ENCODE measurements at regions not wholly inside any gene's neighbourhood (a gene's known extent, or its start where the extent isn't known, plus 50 kb on each side); places are given as distances from the start of the nearest gene placed in this dataset.

DNA sequence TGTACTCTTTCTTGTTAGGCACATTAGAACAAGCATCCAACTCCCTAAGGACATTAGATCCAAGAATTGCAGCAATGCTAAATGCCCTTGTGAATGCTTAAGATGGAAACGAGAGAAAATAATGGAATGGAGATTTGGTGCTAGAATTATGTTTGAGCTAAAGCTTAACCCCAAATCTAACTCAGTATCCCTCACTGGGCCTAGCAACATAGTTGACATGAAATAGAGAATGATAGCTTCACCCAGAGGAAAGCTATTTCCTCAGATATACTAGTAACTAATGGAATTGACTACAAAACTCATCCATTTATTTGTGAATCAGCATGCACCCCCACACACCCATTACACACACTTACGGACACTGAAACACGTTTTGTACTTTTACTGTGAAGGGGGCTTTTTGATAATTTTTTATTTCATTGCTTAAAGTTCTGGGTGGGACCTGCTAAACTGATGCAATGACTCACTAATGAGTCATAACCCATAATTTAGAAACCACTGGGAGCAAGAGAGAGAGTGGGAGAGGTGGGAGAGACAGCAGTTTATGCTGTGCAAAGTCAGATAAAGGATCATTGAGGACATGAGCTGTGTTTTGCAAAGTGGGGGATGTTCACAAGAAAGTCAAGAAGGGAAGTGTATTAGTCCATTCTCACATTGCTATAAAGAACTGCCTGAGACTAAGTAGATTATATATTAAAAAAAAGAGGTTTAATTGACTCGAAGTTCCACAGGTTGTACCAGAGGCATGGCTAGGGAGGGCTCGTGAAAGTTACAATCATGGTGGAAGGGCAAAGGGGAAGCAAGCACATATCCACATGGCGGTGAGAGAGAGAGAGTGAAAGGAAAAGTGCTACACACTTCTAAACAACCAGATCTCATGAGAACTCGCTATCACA, 382.7 kb downstream of the SFMBT2 start (continued):
- TF ChIP-seq KLF16 (IDR thresholded peaks at IDR 0.05) (peak; percentile 86), SMARCB1 (IDR thresholded peaks at IDR 0.05; ENCODE audit: insufficient read length, low read depth) (no peak), GABPA (tag; conservative IDR thresholded peaks at IDR 0.05; ENCODE audit: low read depth) (no peak), STAG1 (CRISPR knock-in tag; IDR thresholded peaks at IDR 0.05; ENCODE audit: borderline replicate concordance) (no peak), RAD21 (CRISPR knock-in tag; conservative IDR thresholded peaks at IDR 0.05 in 1 of 2, IDR thresholded peaks at IDR 0.05 in 1 of 2) (peak in 1 of 2 experiments; percentile 27; a peak in 2 of 4 replicates), ZNF3 (CRISPR knock-in tag; IDR thresholded peaks at IDR 0.05) (no peak), FOXK2 (conservative IDR thresholded peaks at IDR 0.05 in 1 of 2, IDR thresholded peaks at IDR 0.05 in 1 of 2; ENCODE audit: low read depth in 2 of 2) (peak; percentile 33 to 60; a peak in 3 of 4 replicates), PPARD (CRISPR knock-in tag; IDR thresholded peaks at IDR 0.05) (no peak)
- TF ChIP-seq, protein P1, sequence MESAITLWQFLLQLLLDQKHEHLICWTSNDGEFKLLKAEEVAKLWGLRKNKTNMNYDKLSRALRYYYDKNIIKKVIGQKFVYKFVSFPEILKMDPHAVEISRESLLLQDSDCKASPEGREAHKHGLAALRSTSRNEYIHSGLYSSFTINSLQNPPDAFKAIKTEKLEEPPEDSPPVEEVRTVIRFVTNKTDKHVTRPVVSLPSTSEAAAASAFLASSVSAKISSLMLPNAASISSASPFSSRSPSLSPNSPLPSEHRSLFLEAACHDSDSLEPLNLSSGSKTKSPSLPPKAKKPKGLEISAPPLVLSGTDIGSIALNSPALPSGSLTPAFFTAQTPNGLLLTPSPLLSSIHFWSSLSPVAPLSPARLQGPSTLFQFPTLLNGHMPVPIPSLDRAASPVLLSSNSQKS (CRISPR knock-in tag; IDR thresholded peaks at IDR 0.05): 0 out of 2 replicates have a peak, but pooled peaks have one; percentile 44
- TF ChIP-seq, protein P2, sequence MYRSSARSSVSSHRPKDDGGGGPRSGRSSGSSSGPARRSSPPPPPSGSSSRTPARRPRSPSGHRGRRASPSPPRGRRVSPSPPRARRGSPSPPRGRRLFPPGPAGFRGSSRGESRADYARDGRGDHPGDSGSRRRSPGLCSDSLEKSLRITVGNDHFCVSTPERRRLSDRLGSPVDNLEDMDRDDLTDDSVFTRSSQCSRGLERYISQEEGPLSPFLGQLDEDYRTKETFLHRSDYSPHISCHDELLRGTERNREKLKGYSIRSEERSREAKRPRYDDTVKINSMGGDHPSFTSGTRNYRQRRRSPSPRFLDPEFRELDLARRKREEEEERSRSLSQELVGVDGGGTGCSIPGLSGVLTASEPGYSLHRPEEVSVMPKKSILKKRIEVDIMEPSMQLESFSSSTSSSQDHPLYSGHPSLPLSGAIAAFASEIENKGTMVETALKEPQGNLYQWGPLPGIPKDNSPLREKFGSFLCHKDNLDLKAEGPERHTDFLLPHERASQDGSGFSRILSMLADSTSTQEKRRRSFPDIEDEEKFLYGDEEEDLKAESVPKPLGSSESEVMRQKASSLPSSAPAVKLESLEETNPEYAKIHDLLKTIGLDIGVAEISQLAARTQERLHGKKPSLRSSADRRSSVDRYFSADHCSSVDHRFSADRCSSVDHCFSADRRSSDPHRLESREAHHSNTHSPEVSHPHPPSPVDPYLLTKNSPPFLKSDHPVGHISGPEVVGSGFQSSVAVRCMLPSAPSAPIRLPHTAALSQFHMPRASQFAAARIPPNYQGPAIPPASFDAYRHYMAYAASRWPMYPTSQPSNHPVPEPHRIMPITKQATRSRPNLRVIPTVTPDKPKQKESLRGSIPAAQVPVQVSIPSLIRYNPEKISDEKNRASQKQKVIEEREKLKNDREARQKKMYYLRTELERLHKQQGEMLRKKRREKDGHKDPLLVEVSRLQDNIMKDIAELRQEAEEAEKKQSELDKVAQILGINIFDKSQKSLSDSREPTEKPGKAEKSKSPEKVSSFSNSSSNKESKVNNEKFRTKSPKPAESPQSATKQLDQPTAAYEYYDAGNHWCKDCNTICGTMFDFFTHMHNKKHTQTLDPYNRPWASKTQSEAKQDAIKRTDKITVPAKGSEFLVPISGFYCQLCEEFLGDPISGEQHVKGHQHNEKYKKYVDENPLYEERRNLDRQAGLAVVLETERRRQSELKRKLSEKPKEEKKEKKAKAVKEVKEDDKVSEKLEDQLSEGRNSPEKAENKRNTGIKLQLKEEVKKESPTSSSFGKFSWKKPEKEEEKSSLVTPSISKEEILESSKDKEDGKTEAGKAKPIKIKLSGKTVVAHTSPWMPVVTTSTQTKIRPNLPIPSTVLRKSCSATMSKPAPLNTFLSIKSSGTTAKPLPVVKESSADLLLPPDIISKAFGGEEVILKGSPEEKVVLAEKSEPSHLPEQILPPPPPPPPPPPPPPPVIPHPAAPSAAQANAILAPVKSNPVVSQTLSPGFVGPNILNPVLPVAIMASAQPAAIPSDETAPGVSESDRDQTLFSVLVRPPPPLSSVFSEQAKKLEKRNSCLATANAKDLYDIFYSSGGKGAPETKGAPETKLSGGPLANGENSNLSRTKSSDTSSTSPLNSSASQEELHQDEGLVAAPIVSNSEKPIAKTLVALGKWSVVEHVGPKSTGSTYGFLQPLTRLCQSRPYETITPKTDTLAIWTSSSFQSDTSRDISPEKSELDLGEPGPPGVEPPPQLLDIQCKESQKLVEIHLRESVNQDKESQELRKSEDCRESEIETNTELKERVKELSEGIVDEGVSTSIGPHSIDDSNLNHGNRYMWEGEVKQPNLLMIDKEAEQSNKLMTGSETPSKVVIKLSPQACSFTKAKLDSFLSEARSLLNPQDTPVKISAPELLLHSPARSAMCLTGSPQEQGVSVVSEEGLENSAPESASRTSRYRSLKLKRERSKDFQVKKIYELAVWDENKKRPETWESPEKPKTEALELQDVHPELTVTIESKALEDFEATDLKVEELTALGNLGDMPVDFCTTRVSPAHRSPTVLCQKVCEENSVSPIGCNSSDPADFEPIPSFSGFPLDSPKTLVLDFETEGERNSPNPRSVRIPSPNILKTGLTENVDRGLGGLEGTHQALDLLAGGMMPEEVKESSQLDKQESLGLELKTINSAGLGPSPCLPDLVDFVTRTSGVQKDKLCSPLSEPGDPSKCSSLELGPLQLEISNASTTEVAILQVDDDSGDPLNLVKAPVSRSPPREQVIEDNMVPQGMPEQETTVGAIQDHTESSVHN (IDR thresholded peaks at IDR 0.05; ENCODE audit: borderline replicate concordance in 1 of 2, low read depth in 1 of 2): peak in 1 of 2 experiments; percentile 86; a peak in 2 of 4 replicates
- TF ChIP-seq, protein P3, sequence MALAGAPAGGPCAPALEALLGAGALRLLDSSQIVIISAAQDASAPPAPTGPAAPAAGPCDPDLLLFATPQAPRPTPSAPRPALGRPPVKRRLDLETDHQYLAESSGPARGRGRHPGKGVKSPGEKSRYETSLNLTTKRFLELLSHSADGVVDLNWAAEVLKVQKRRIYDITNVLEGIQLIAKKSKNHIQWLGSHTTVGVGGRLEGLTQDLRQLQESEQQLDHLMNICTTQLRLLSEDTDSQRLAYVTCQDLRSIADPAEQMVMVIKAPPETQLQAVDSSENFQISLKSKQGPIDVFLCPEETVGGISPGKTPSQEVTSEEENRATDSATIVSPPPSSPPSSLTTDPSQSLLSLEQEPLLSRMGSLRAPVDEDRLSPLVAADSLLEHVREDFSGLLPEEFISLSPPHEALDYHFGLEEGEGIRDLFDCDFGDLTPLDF (CRISPR knock-in tag; IDR thresholded peaks at IDR 0.05): no peak
- TF ChIP-seq, protein P4, sequence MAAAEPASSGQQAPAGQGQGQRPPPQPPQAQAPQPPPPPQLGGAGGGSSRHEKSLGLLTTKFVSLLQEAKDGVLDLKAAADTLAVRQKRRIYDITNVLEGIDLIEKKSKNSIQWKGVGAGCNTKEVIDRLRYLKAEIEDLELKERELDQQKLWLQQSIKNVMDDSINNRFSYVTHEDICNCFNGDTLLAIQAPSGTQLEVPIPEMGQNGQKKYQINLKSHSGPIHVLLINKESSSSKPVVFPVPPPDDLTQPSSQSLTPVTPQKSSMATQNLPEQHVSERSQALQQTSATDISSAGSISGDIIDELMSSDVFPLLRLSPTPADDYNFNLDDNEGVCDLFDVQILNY (CRISPR knock-in tag; IDR thresholded peaks at IDR 0.05): no peak
